IPS-NIHi7 (cell line): ENCODE measurements at regions not wholly inside any gene's neighbourhood (a gene's known extent, or its start where the extent isn't known, plus 50 kb on each side); places are given as distances from the start of the nearest gene placed in this dataset.
A peak's percentile ranks its signal among the peaks of the same experiment; 100 is the strongest.
"Not testable (repeated sequence)": the region's sequence is repeated elsewhere in the genome, so short reads cannot be mapped to it uniquely, and the experiment has no call there.

Experiments used
- DNase-seq: peaks from one replicate; pipeline ENCODE4 v3.0.0; 2012; ENCODE audit warnings: mixed read lengths; ENCODE audit errors: extremely low spot score

DNA sequence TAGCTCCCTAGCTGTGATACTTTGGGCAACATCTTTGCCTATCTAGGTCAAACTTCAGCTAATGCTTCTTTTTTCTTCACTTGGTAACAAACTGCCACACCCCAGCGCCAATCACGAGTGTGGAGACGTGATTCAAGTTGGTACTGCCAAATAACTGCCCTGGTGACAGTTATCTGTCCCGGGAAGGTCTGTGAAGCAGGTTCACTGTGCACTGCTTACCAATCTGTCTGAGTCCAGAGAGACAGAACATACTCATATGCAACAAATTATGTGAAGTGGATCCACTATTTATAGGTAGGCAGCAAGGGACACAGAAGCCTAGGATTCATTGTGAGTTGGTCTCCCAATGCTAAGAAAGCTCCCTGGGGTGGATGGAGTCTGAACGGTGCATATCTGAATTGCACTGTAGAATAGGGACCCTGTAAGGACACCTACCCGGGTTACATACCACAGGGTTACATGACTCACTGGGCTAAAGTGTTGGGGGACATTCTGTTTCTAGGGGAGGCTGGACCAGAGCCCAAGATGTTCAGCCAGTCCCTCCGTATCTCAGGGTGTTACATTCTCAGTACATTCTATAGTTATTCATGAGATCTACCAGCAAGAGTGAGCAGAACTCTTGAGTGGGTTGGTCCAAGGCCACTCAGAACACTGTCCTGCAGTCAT lies 95.4 kb upstream of the STC2 start:
- DNase-seq: no peak

DNA sequence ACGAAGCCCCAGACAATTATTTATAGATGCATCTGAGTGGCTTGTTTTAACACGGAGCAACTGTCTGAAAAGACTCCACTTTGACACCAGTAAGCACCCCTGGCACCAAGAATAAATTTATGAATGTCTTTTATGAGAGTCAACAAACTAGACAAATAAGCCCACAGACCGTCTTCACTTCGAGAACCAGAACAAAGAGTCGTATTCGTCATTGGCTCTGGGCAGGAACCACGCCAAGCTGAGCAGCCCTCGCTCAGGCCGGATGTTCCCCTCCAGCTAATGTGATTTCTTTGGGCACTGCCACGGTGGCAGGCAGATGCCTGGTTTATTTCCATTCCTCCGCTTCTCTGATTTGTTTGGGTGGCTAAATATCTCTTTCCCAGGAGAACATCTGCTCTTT lies 91.9 kb upstream of the STC2 start:
- no peak for DNase-seq

DNA sequence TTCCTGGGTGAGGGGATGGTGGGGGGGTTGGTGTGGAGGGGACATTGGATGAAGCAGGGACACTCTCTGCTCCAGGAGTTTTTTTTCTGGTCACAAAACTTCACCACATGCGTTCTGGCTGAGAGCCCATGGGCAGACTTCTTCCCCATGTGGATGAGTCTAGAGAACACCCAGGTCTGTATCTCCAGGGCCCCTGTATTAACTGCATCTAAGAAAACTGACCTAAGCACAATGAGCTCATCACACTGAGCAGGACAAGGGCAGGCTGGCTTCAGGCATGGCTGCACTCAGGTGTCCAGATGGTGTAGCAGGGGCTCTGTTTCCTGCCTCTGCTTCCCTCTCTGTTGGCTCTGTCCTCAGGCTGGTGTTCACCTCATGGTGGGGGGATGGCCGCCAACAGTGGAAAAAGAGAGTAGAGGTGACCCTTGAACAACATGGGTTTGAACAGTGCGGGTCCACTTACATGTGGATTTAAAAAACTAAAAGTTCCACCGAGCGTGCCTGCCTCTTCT lies 85.3 kb upstream of the STC2 start:
- no peak for DNase-seq

DNA sequence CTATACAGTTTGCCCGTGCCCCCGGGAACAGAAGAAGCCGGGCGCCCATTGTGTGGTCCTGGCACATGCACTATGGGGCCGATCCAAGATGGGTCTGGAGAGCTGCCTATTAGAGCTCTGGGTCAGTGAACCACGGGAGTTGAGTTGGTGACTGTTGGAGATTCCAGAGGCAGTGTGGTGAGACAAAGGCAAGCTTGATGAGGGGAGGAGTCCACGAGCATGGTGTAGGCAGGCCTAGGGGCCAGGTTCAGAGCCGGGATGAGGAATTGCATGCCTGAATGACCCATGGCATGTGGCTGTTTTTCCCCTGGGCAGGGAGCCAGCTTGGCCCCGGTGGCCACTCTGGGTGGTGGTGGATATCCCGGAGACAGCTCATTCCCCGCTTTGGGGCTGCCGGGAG lies 84.4 kb upstream of the STC2 start:
- no peak for DNase-seq

DNA sequence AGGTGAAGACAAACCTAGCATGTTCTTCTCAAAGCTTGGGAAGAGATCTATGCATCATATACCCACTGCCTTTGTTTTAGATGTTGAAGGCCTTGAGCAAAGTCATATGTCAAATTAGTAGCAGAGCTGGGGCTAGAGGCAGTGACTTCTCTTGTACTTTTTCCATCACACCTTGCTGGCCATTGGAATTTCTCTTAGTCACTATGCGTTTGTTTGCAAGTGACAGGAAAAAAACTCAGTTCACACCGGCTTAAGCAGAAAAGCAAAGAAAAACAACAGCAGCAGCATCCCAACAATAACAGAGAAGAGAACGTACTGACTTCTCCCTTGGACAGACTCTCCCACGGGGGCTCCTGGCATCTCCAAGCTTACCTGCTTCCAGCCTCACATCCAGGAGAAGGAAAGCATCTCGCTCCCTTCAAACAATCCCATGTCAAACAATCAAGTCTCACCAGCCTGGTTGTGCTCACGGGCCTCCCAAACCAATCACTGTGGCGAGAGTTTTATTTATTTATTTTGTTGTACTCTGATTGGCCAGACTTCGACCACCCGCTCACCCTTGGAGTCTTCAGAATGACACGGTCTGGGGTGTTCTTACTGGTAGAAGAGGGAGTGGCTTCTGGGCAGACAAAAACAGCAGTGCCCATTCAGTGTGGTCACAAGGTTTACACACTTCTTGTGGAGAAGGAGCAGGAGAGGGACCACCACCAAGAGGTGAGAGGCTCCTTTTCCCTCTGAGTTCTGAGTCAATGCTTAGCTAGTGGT lies 83.8 kb upstream of the STC2 start:
- DNase-seq: no peak

DNA sequence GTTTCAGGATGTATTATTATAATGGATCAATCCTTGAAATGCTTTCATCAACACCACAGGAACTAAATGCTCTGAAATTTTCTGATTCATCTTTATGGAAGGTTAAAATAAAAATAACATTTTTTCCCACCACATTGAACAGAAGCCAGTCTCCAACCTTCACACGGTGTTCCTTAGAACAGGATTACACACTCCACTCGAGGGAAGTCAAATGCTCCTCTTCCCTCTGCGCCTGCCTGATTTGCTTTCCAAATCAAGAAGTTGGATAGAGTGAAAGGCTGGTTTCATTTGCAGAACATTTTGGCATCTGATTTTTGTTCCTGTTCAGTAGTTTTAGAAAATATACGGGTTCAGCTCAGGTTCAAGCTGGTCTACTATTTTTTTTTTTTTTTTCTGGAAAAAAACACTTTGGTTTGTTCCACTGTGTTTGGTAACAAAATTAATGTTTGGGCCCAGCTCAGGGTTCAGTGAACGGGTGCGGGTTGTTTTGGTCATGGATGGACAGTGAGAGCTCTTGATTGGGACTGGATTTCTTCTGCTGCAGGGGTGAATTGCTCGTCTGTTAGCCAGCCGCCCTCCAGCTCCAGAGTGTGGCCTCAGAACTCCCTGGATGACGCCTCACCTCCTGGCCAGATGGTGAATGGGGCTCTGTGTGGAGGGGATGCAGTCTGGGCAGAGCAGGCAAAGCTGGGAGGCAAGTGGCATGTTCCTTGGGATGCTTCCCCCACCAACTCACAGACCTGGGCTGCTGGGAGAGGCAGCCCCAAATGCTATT lies 82.4 kb upstream of the STC2 start:
- DNase-seq: no peak

DNA sequence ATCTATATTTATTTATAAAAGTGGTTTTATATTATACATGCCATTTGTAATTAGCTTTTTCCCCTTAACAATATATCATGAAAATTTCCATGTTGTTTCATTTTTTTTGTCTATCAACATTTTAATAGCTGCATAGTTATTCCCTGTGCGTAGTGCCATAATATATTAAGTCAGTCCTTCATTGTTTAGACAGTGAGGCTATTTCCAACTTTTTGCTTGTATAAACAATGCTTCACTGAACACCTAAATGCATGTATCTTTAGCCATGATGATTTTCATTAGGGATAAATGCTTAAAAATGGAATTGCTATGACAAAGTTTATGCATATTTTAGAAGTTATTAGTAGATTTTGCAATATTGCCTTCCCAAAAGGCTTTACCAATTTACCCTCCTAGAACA lies 80.7 kb upstream of the STC2 start:
- DNase-seq: no peak

DNA sequence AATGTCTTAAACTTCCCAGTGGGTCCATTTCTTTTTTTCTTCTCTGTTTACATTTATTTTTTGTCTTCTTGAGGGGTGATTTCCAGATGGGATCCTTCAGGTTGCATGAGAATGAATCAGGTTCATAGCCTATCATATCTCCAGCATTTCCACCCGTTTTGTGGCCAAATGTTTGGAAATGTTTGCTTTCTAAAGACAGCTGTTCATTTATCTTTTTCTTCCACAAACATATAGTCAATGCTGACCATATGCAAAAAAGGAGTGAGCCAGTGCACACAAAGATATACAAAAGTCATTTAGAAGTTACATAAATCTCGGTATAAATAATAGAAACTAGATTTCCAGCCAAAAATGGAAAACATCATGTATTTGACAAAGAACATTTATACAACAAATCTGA lies 71.6 kb upstream of the STC2 start:
- no peak for DNase-seq

DNA sequence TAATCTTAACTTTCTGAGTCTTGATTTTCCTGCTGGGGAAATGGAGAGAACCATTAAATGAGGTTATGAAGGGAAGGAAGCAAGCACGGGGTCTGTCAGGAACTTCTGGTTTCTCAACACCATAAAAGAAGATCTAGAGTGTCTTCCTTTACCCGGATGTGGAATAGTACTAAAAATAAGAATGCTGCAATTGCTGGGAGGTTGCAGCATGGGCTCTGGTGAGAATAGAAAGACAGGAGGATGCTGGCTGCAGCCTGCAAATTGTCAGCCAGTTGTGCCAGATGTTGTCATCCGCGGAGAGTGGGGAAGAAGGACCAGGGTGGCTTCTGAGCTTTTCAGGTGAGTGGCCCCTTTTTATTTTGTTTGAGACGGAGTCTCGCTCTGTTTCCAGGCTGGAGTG lies 69.3 kb upstream of the STC2 start:
- no peak for DNase-seq

DNA sequence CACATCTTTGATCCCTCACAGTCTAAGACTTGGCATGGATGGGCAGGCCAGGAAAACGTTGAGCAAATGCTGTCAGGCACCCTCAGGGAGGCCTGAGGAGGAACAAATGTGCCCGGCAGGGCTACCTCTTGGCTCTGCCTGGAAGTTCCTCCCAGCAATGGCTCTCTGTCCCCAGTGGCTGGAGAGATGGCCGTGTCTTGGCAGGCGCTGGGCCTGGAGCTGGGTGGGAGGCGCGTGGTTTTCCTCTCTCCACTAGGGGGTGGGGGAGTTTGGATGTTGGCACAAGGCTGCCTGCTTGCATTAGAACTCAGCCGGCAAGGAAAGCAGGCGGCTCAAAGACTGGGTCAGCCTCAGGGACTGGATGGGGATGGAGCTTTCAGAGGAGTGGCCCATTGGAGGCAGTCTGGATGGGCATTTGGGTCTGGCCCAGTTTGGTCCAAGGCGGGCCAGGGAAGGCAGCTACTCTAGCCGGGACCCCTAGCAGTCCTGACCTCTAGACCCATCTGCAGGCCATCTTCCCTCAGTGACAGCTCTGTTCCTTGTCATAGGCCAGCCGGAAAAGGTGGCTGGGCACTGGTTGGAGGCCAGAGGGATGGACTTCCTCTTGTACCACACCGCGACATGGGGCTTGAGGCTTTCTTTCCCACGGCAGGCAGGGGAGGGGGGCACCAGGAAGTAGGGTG lies 68.2 kb upstream of the STC2 start:
- peak; percentile 82 for DNase-seq

DNA sequence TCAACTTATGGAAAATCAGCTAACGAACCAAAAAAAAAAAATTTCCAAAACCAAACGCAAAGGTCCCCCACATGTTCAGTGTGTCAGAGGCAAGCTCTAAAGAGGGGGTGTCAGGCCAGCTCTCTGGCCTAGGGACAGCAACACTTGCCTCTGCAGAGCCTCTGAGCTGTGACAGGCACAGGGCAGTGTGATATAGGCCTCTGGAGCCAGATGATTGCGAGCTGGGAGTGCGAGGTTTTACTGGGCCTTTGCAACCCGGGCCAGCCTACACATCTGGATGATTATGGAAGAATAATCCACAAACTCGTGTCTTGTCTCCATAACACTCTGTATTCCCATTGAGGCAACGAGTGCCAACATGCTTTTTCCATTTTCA lies 67.7 kb upstream of the STC2 start:
- no peak for DNase-seq

DNA sequence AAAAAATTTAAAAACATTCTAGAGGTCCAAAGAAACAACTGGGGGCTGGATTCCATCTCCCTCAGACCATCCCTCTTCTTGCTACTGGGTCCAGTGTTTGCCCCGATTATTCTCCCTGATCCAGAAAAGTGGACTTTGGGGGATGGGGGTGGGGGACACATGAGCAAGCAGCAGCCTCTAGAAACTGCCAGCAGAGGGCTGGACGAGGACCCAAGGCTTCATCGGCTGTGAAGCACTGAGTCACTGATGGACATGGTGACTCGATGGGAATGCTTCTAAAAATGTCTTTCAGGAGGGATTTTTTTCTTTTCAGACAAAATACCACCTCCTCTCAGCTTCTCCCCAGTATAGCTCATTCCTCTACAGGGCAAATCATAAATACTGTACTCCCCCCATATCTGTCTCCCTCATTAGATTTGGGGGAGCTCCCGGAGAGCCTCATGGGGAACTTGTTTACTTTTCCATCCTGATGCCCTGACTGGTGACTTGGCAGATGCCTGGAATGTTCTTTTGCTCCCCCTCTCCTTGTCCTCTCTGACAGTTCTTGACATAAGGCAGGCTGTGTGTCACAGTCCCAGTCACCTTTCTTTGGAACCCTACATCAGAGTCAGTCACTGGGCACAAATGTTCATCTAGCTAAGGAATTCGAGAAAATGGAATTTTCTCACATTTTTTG lies 67.2 kb upstream of the STC2 start:
- peak; percentile 55 for DNase-seq

DNA sequence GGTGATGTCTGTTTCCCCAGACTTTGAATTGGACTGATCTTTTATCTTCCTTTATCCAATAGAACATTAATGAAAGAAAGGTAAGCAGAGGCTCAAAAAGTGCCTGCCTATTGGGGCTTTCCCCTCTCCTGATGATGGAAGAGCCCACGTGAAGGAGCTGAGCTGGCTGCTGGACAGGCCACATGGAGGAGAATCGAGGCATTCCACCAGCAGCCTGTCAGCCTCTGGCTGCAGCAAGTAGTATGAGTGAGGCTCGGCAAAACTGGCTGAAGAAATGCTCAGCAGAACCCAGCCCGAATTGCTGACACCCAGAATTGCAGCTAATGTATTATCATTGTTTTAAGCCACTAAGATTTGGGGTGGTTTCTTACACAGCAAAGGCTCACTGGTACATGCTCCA lies 66.5 kb upstream of the STC2 start:
- no peak for DNase-seq

DNA sequence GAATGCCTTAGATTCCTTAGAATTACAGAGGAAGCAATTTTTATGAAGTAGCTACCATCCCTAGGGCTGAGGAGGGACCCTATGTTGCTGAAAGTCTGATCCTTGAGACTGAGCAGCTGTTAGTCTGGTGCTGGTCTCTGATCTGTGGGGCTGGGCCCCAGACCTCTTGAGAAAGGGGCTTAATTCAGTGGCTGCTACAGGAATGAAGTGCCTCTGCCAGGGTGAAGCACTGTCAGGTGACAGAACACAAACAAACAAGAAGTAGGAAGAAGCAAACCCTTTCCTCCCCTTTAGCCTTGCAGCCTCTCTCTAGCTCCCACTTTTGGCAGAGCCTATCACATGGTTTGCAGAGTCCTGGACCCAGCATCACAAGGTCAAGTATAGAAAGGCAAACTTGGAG lies 64.0 kb upstream of the STC2 start:
- no peak for DNase-seq

DNA sequence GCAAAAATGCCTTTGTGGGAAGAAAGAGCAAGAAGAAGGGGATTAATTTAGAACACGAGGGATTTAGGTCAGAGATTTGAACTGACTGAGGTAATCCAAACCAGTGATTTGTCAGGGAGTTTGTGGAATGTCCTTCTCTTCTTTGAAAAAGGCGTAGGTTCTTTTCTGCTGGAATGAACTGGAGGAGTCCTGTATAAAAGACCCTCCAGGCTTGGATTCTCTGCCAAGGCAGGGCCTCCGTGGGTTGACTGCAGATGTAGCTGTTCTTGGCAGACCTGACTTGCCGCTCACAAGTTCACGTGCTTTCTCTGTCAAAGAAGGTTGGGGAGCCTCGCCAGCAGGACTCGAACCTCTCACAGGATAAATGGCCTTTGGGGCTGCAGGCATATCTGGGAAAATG lies 62.8 kb upstream of the STC2 start:
- DNase-seq: no peak

DNA sequence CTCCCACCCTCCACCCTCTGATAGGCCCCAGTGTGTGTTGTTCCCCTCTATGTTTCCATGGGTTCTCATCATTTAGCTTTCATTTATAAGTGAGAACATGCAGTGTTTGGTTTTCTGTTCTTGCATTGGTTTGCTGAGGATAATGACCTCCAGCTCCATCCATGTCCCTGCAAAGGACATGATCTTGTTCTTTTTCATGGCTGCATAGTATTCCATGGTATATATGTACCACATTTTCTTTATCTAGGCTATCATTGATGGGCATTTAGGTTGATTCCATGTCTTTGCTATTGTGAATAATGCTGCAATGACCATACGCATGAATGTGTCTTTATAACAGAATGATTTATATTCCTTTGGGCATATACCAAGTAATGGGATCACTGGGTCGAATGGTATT lies 59.1 kb upstream of the STC2 start:
- not testable (repeated sequence) for DNase-seq

DNA sequence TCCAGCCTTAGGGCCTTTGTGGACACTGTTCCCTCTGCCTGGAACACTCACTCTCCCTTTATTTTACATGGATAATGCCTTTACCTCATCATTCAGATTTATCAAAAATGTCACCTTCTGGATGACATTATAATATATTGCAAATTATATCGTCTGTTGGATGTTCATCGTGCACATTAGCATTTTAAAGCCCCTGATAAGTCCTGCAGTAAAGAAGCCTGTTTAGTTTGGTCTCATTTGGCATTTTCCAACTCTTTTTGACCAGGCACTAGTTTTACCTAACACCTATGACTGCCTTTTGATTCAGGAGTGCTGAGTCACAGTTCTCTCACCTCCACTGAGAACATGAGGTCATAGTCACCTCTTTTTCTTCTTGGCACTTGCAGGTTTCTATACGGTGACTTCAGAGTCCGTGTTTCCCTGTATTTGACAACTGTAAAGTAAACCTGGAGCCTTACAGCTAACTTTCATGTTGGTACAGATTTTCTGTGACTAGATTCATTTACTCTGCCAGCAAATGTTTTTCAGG lies 57.7 kb upstream of the STC2 start:
- DNase-seq: no peak

DNA sequence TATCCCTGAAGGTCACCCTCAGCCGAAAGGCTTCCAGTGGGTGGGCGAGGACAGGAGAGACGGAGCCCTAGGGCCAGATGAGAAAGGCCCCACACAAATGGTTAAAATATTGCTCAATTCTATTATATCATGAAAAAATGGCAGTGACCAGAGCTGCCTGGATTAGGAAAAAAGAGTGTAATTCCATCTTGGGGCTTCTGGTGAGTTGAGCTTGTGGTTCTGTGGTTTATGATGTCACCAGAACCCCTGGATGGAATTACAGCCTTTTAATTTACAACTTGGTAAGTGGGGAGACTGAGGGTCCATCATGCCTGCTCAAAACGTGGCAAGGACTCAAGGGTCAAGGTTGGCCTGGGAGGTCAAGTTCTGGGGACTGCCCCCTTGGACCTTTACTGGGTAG lies 55.5 kb upstream of the STC2 start:
- DNase-seq: no peak

DNA sequence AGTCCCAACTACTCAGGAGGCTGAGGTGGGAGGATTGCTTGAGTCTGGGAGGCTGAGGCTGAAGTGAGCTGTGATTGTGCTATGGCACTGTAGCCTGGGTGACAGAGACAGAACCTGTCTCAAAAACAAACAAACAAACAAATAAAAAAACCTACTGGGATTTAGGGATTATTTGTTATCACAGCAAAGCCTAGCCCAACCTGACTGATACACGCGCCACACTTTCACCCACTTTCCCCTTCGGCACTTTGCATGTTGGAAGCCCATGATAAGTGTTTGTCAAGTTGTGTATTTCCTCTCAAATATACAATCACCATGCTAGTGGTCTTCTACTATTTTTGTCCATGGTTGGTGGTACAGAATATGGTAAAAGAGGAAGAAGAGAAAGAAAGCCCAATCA lies 50.5 kb upstream of the STC2 start:
- no peak for DNase-seq
